ENCODE measurements at regions not wholly inside any gene's neighbourhood (a gene's known extent, or its start where the extent isn't known, plus 50 kb on each side); places are given as distances from the start of the nearest gene placed in this dataset.
A peak's percentile ranks its signal among the peaks of the same experiment; 100 is the strongest.

DNA sequence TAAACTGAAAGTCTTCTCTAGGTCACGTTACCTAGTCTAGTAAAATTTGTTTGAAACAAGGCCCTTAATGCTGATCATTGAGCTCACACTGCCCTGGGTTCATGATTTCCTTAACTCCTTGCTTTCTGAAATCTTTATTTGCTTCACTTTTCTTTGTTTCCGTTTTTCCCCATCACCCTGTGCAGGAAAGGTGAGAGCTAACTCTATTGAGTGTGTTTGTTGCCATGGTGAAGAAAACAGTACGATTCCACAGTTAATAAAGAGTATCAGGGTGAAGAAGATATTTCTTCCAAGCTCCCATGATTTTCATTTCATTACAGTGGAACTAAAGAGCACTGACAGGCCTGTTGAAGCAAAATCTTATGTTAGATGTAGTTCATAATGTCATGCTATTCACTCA, 276.2 kb downstream of the RAP2B start (continued):
- TF ChIP-seq ZBTB33 (IDR thresholded peaks at IDR 0.05; ENCODE audit: extremely low read depth, insufficient replicate concordance, low read length) (no peak), ZNF274 (IDR thresholded peaks at IDR 0.05; ENCODE audit: low read depth, low read length) (no peak), ELF1 (IDR thresholded peaks at IDR 0.05; ENCODE audit: borderline replicate concordance, low read depth) (no peak), CEBPB (IDR thresholded peaks at IDR 0.05; ENCODE audit: low read depth) (no peak), POLR2AphosphoS5 (IDR thresholded peaks at IDR 0.05; ENCODE audit: low read depth, low read length) (no peak), SRF (IDR thresholded peaks at IDR 0.05; ENCODE audit: low read depth) (no peak), FOSL1 (IDR thresholded peaks at IDR 0.05; ENCODE audit: low read depth) (no peak)
- TF ChIP-seq, protein P1, sequence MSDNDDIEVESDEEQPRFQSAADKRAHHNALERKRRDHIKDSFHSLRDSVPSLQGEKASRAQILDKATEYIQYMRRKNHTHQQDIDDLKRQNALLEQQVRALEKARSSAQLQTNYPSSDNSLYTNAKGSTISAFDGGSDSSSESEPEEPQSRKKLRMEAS (IDR thresholded peaks at IDR 0.05), result no peak

DNA sequence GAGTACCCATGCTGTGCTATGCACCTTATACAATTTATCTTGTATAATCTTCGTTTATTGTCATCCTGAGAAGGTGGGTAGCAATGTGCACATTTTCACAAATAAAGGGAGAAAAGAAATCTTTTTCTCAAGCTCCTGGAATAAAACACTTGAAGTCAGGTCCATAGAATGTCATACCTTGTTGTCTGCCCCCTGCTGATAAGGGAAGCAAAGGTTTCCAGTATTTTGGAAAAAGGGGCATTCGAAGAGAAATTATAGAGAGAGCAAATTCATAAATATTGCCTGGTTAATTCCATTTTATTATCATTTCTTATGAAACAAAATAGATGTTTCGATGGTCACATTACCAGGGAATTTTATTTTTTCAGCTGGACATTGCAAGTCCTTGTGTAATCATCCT, 277.8 kb downstream of the RAP2B start:
- ATAC-seq (no peak), DNase-seq (ENCODE audit: low read depth, low spot score) (no peak)
- RAD21 ChIA-PET (ENCODE audit: low non-redundant PET in 1 of 2, low total read pairs in 2 of 2, uncharacterized antibody in 2 of 2, unreplicated experiment in 2 of 2), result no interaction called here
- Histone ChIP-seq H3K4me3 (replicated peaks in 1 of 2; ENCODE audit: low read depth in 1 of 2, low read length in 2 of 2) (no peak overlapping the region), H3K9ac (ENCODE audit: low read length) (no peak overlapping the region), H3K9me2 (ENCODE audit: insufficient read depth) (no peaks in the 10 kb centered on the region), H3K79me2 (ENCODE audit: insufficient read depth, low read length) (no peaks in the 10 kb centered on the region), H4K20me1 (ENCODE audit: insufficient read depth) (no peaks in the 10 kb centered on the region), H3K4me1 (ENCODE audit: control insufficient read depth in 1 of 2, insufficient read depth in 2 of 2, low read length in 2 of 2) (no peaks in the 10 kb centered on the region), H3K9me3 (ENCODE audit: control insufficient read depth in 1 of 2, insufficient read depth in 1 of 2, low read depth in 1 of 2, low read length in 2 of 2) (no peaks in the 10 kb centered on the region), H3K27ac (ENCODE audit: low read depth, low read length) (no peak overlapping the region), H3K36me3 (ENCODE audit: control insufficient read depth in 1 of 2, insufficient read depth in 2 of 2, low read length in 2 of 2) (no peaks in the 10 kb centered on the region), H2AFZ (ENCODE audit: low read depth, low read length, poor library complexity, severe bottlenecking) (no peak overlapping the region), H3K27me3 (ENCODE audit: insufficient read depth, low read length) (no peaks in the 10 kb centered on the region), H3K4me2 (ENCODE audit: low read length) (no peak overlapping the region)
- BruUV-seq (replicated peaks), result no TSS peak
- intact Hi-C loops (cut with micrococcal nuclease), result loop anchor here (5.0 to 10.0 kb wide), 4 partner anchors 145 to 412 kb away; no protein-coding TSS in a partner anchor
- POLR2A ChIA-PET, result no interaction called here
- CTCF ChIA-PET, result interaction anchor here (1.2 to 1.3 kb wide), 2 partner anchors 280 to 413 kb away, joined by 3 to 5 read pairs; no protein-coding TSS in a partner anchor
- TF ChIP-seq, protein P2, sequence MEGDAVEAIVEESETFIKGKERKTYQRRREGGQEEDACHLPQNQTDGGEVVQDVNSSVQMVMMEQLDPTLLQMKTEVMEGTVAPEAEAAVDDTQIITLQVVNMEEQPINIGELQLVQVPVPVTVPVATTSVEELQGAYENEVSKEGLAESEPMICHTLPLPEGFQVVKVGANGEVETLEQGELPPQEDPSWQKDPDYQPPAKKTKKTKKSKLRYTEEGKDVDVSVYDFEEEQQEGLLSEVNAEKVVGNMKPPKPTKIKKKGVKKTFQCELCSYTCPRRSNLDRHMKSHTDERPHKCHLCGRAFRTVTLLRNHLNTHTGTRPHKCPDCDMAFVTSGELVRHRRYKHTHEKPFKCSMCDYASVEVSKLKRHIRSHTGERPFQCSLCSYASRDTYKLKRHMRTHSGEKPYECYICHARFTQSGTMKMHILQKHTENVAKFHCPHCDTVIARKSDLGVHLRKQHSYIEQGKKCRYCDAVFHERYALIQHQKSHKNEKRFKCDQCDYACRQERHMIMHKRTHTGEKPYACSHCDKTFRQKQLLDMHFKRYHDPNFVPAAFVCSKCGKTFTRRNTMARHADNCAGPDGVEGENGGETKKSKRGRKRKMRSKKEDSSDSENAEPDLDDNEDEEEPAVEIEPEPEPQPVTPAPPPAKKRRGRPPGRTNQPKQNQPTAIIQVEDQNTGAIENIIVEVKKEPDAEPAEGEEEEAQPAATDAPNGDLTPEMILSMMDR (IDR thresholded peaks at IDR 0.05 in 2 of 3, conservative IDR thresholded peaks at IDR 0.05 in 1 of 3; ENCODE audit: borderline replicate concordance in 1 of 3, insufficient read depth in 1 of 3, low read depth in 2 of 3, low read length in 2 of 3), result peak; percentile 11 to 21 (median 18); a peak in 2 of 6 replicates
- TF ChIP-seq ZFX (IDR thresholded peaks at IDR 0.05) (no peak), SRF (IDR thresholded peaks at IDR 0.05; ENCODE audit: low read depth) (no peak), TCF7L2 (IDR thresholded peaks at IDR 0.05; ENCODE audit: borderline replicate concordance, extremely low read depth, insufficient read depth, insufficient read length) (no peak), RAD21 (IDR thresholded peaks at IDR 0.05; ENCODE audit: low read depth) (peak; percentile 27), YY1 (IDR thresholded peaks at IDR 0.05; ENCODE audit: extremely low read depth, insufficient replicate concordance, low read depth, low read length) (no peak), EZH2 (IDR thresholded peaks at IDR 0.05) (no peak), JUND (IDR thresholded peaks at IDR 0.05) (no peak), SP1 (IDR thresholded peaks at IDR 0.05; ENCODE audit: low read depth) (no peak)

All from HCT116 (cell line).